ENCODE measurements at regions not wholly inside any gene's neighbourhood (a gene's known extent, or its start where the extent isn't known, plus 50 kb on each side); places are given as distances from the start of the nearest gene placed in this dataset.

DNA sequence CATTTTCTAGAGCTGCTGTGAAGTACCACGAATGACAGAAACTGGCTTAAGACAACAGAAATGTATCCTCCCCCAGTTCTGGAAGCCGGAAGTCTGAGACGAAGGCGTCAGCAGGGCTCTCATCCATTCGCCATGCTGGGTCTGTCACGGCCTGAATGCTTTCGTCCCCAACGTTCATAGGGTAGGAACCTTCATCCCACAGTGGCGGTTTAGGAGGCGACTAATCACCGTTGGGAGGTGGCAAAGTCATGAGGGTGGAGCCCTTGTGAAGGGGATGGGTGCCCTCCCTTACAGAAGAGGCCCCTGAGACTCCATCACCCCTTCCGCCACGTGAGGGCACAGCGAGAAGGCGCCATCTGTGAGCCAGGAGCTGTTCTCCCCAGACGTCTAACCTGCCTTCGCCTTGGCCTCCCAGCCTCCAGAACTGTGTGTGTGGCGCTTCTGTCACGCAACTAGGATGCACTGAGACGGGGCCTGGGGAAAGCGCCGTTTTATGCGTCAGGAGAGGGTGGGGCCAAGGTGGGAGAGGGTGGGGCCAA lies 250.3 kb downstream of the TTLL2 start:
- Histone ChIP-seq H3K4me1 (peaks cover 9% of the 10 kb centered on the region), H3K4me3 (no peak overlapping the region), H3K9me3 (no peaks in the 10 kb centered on the region), H3K27me3 (peaks cover 10% of the 10 kb centered on the region), H3K27ac (no peak overlapping the region), H3K36me3 (no peaks in the 10 kb centered on the region)
- no peak for TF ChIP-seq EP300 (IDR thresholded peaks at IDR 0.05)
- no peak for TF ChIP-seq POLR2AphosphoS5 (IDR thresholded peaks at IDR 0.05)
- no peak for TF ChIP-seq POLR2A (IDR thresholded peaks at IDR 0.05)
- TF ChIP-seq CTCF (IDR thresholded peaks at IDR 0.05): no peak
- DNase-seq (ENCODE audit: low spot score in 2 of 2): peak in 1 of 2 donors; percentile 58
- 93% methylated on average over 23 of the region's 23 CpGs for WGBS

DNA sequence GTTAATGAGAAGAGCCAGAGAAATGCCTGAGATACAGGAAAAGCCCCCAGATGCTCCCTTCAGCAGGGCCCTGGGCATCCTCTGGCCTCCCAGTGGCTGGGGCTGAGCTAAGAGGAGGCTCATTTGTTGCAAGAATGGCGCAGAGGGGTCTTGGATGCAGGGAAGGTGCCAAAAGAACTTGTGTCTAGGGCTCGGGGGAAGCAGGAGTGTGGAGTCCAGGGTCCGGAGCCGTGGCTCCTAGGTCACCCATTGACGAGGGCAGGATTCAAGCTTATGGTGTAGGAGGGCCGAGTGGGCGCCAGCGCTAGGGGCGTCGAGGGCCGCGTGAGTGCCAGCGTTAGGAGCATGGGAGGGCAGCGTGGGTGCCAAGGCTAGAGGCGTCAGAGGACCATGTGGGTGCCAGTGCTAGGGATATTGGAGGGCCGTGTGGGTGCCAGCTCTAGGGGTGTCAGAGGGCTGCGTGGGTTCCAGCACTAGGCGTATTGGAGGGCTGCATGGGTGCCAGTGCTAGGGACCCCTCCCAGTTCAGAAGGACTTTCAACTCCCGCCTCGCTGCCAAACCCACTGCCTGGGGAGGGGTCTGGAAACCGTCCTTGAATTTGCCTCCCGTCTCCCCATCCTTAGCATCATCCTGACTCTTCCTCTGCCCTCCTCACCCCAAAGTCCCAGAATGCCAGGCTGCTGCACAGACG lies 250.5 kb upstream of the AFDN start:
- TF ChIP-seq POLR2A (IDR thresholded peaks at IDR 0.05) (no peak), POLR2AphosphoS5 (IDR thresholded peaks at IDR 0.05) (no peak), CTCF (IDR thresholded peaks at IDR 0.05) (no peak), EP300 (IDR thresholded peaks at IDR 0.05) (no peak)
- H3K9me3 ChIP-seq: no peaks in the 10 kb centered on the region
- DNase-seq (ENCODE audit: low spot score in 2 of 2): peak in 1 of 2 donors; percentile 70
- no peak overlapping the region for H3K4me3 ChIP-seq
- H3K27me3 ChIP-seq: peaks cover 10% of the 10 kb centered on the region
- no peak overlapping the region for H3K27ac ChIP-seq
- H3K36me3 ChIP-seq: no peaks in the 10 kb centered on the region
- peaks cover 14% of the 10 kb centered on the region for H3K4me1 ChIP-seq
- 78% methylated on average over 20 of the region's 23 CpGs for WGBS

GRCh38 chr6:167576828-167577503 lies 249.7 kb upstream of the AFDN start:
- peaks cover 14% of the 10 kb centered on the region for H3K4me1 ChIP-seq
- H3K36me3 ChIP-seq: no peaks in the 10 kb centered on the region
- H3K4me3 ChIP-seq: no peak overlapping the region
- H3K9me3 ChIP-seq: no peaks in the 10 kb centered on the region
- no peak overlapping the region for H3K27ac ChIP-seq
- H3K27me3 ChIP-seq: peaks cover 10% of the 10 kb centered on the region
- DNase-seq (ENCODE audit: low spot score in 2 of 2): peak in 1 of 2 donors; percentile 77
- 73% methylated on average over 21 of the region's 21 CpGs for WGBS
- TF ChIP-seq CTCF (IDR thresholded peaks at IDR 0.05): no peak
- no peak for TF ChIP-seq EP300 (IDR thresholded peaks at IDR 0.05)
- no peak for TF ChIP-seq POLR2A (IDR thresholded peaks at IDR 0.05)
- no peak for TF ChIP-seq POLR2AphosphoS5 (IDR thresholded peaks at IDR 0.05)

- DNase-seq (ENCODE audit: low spot score in 2 of 2): peak in 1 of 2 donors; percentile 64
- Histone ChIP-seq H3K9me3 (no peaks in the 10 kb centered on the region), H3K36me3 (no peaks in the 10 kb centered on the region), H3K27ac (no peak overlapping the region), H3K4me1 (peaks cover 11% of the 10 kb centered on the region), H3K4me3 (no peak overlapping the region), H3K27me3 (peaks cover 10% of the 10 kb centered on the region)
- WGBS: 64% methylated on average over 11 of the region's 13 CpGs
- TF ChIP-seq CTCF (IDR thresholded peaks at IDR 0.05): no peak
- no peak for TF ChIP-seq EP300 (IDR thresholded peaks at IDR 0.05)
- TF ChIP-seq POLR2A (IDR thresholded peaks at IDR 0.05): no peak
- no peak for TF ChIP-seq POLR2AphosphoS5 (IDR thresholded peaks at IDR 0.05)
Measured at GRCh38 chr6:167577891-167578361, 248.8 kb upstream of the AFDN start.

GRCh38 chr6:167578371-167578901 lies 248.3 kb upstream of the AFDN start:
- Histone ChIP-seq H3K9me3 (no peaks in the 10 kb centered on the region), H3K36me3 (no peaks in the 10 kb centered on the region), H3K27ac (no peak overlapping the region), H3K27me3 (peaks cover 10% of the 10 kb centered on the region), H3K4me3 (no peak overlapping the region), H3K4me1 (peaks cover 6% of the 10 kb centered on the region)
- TF ChIP-seq POLR2AphosphoS5 (IDR thresholded peaks at IDR 0.05): no peak
- TF ChIP-seq POLR2A (IDR thresholded peaks at IDR 0.05): no peak
- no peak for TF ChIP-seq CTCF (IDR thresholded peaks at IDR 0.05)
- no peak for TF ChIP-seq EP300 (IDR thresholded peaks at IDR 0.05)
- peak in 1 of 2 donors; percentile 49 for DNase-seq (ENCODE audit: low spot score in 2 of 2)
- WGBS: 92% methylated on average over 15 of the region's 16 CpGs

All from suprapubic skin (tissue), 4 donors.